Brain microvascular endothelial cell (primary cell): ENCODE measurements at regions not wholly inside any gene's neighbourhood (a gene's known extent, or its start where the extent isn't known, plus 50 kb on each side); places are given as distances from the start of the nearest gene placed in this dataset.
A peak's percentile ranks its signal among the peaks of the same experiment; 100 is the strongest.

Source experiments
- DNase-seq: peaks from one replicate; pipeline ENCODE4 v3.0.0-alpha.2; 2020
- H3K27ac ChIP-seq: fragments of 250-450 bp; sonication (Bioruptor Pico); 2 replicates; pipeline ENCODE4 v1.5.1; 2020; ENCODE audit warnings: mild to moderate bottlenecking, moderate library complexity
- H3K27me3 ChIP-seq: fragments of 250-450 bp; sonication (Bioruptor Pico); replicated peaks from 2 replicates; pipeline ENCODE4 v1.5.1; 2020; ENCODE audit warnings: mild to moderate bottlenecking
- H3K36me3 ChIP-seq: fragments of 250-450 bp; sonication (Bioruptor Pico); replicated peaks from 2 replicates; pipeline ENCODE4 v1.5.1; 2020; ENCODE audit warnings: mild to moderate bottlenecking
- H3K4me3 ChIP-seq: 2 replicates; pipeline ENCODE4 v1.5.1; 2011; ENCODE audit warnings: low read depth, mild to moderate bottlenecking, control low read depth, low read length, moderate library complexity
- CTCF ChIP-seq: IDR thresholded peaks from 2 replicates; pipeline ENCODE4 v1.5.1; 2011; ENCODE audit warnings: low read depth, mild to moderate bottlenecking, moderate library complexity, low read length, control low read depth, inconsistent platforms; ENCODE audit errors: missing control alignments
- in situ Hi-C: cut with HindIII; loops from 2 replicates; pipeline ENCODE4 v1.10.0; 2017; ENCODE audit warnings: low sequenced_read_pairs, low pct_ligation_motif_present

DNA sequence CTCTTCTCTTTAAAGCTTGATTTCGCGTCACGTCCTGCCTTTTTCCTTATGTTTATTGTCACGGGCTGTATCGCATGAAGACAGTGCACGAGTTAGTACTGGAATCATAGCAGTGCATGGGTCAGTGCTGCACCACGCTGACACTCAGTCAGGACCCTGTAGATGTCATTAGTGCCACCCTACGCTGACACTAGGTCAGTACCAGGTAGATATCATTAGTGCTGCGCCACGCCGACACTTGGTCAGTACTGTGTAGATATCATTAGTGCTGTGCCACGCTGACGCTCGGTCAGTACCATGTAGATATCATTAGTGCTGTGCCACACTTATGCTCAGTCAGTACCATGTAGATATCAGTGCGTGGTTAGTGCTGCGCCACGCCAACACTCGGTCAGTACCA, 106.2 kb upstream of the ZNF469 start:
- no peak for TF ChIP-seq CTCF
- no peak overlapping the region for H3K27ac ChIP-seq
- H3K4me3 ChIP-seq = no peak overlapping the region
- in situ Hi-C loops = no loop called here
- DNase-seq = no peak
- H3K36me3 ChIP-seq = no peaks in the 10 kb centered on the region
- H3K27me3 ChIP-seq = no peaks in the 10 kb centered on the region

- no peak for TF ChIP-seq CTCF
- H3K27me3 ChIP-seq = no peaks in the 10 kb centered on the region
- H3K27ac ChIP-seq = no peak overlapping the region
- no peak overlapping the region for H3K4me3 ChIP-seq
- DNase-seq = no peak
- in situ Hi-C loops = no loop called here
- no peaks in the 10 kb centered on the region for H3K36me3 ChIP-seq
Measured at GRCh38 chr16:88279998-88280397, 102.8 kb upstream of the ZNF469 start.

DNA sequence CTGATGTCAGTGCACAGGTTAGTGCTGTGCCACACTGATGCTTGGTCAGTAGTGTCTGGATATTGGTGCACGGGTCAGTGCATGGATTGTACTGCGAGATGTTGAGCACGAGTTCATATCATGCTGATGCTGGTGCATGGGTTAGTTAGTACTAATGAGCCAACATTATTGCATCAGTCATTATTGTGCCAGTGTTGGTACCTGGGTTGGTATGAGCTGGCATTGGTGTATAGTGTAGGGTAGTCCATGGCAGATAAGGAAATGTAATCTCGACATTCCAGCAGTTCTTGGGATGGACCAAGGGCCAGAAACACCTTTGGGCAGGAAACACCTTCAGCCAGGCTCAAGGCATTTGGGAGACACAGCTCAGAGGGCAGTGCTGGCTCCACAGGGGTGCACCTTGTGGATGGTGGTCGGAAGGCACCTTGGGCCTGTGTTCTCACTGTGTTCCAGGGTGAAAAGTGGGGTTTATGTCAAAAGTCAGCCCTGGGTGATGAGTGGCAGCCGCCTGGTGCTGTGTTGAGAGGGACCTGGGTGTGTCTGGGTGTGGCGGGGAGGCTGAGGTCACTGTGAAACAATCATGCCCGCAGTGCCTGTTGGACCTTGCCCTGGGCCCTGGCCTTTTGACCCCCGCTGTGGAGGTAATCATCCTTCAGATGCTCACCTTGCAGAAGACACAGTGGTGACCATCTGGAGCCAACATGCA, 100.7 kb upstream of the ZNF469 start:
- TF ChIP-seq CTCF = no peak
- in situ Hi-C loops = no loop called here
- Histone ChIP-seq H3K27me3 (no peaks in the 10 kb centered on the region), H3K27ac (no peak overlapping the region), H3K36me3 (no peaks in the 10 kb centered on the region), H3K4me3 (no peak overlapping the region)
- no peak for DNase-seq

- no peak for TF ChIP-seq CTCF
- H3K27ac ChIP-seq = no peak overlapping the region
- H3K4me3 ChIP-seq = no peak overlapping the region
- in situ Hi-C loops = no loop called here
- H3K36me3 ChIP-seq = no peaks in the 10 kb centered on the region
- no peaks in the 10 kb centered on the region for H3K27me3 ChIP-seq
- DNase-seq = peak; percentile 56
Measured at GRCh38 chr16:88282564-88283395, 100.0 kb upstream of the ZNF469 start.

- H3K27ac ChIP-seq = no peak overlapping the region
- H3K27me3 ChIP-seq = no peaks in the 10 kb centered on the region
- in situ Hi-C loops = no loop called here
- no peak for TF ChIP-seq CTCF
- H3K36me3 ChIP-seq = no peaks in the 10 kb centered on the region
- H3K4me3 ChIP-seq = no peak overlapping the region
- DNase-seq = no peak
Measured at GRCh38 chr16:88283596-88283995, 99.2 kb upstream of the ZNF469 start.

- no peak for TF ChIP-seq CTCF
- no peaks in the 10 kb centered on the region for H3K36me3 ChIP-seq
Measured at GRCh38 chr16:88284101-88284500, 98.7 kb upstream of the ZNF469 start.

More at GRCh38 chr16:88284101-88284500, 98.7 kb upstream of the ZNF469 start:
- Histone ChIP-seq H3K4me3 (no peak overlapping the region), H3K27me3 (no peaks in the 10 kb centered on the region), H3K27ac (no peak overlapping the region)
- in situ Hi-C loops = no loop called here
- DNase-seq = no peak
